ENCODE measurements at regions not wholly inside any gene's neighbourhood (a gene's known extent, or its start where the extent isn't known, plus 50 kb on each side); places are given as distances from the start of the nearest gene placed in this dataset.
A peak's percentile ranks its signal among the peaks of the same experiment; 100 is the strongest.

DNA sequence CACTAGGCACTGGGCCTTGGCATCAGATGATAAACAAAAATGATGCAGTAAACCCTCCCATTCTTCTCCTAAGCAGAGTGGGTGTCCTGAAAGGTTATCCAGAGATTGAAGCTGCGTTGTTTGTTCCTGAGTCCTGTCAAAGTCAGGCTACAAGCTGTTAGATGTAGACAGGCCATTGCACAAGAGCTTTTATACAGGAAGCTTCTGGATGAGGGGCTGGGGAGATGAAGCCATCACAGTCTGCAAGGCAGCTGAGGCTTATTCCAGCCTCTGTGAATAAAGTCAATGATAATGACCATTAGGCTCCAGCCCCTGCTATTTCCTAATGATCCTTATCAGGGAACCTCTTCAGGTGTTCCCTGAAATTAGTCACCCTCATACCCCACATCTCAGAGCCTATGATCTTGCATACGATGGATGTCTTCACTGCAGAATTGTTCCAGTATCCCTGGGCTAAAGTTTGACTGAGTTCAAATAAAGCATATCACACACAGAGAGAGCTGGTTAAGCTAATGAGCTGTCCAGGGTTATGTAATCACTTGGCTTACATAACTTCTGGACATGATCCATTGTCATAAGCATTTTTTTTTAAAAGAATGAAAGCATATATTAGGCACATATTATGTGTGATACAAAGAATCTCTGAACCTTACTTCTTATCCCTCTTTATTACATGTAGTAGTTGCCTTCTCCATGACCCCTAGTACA is 337.1 kb upstream of the OR4E1 start:
- DNase-seq: no peak
- Histone ChIP-seq H3K27ac (peak overlapping the region; percentile 12 to 62 (median 36)), H3K27me3 (no peaks in the 10 kb centered on the region), H3K4me1 (no peaks in the 10 kb centered on the region), H3K36me3 (no peaks in the 10 kb centered on the region), H3K9me3 (no peaks in the 10 kb centered on the region), H3K4me3 (no peak overlapping the region)
- intact Hi-C loops (cut with DNase I; ENCODE audit: low total_unique reads) (loop anchor here (5.0 kb wide), 1 partner anchor 77 kb away; no protein-coding TSS in a partner anchor), in situ Hi-C loops (cut with MboI; ENCODE audit: low sequenced_read_pairs in 4 of 4) (no loop called here)
- ATAC-seq: peak; percentile 28 to 42
- TF ChIP-seq, protein P1, sequence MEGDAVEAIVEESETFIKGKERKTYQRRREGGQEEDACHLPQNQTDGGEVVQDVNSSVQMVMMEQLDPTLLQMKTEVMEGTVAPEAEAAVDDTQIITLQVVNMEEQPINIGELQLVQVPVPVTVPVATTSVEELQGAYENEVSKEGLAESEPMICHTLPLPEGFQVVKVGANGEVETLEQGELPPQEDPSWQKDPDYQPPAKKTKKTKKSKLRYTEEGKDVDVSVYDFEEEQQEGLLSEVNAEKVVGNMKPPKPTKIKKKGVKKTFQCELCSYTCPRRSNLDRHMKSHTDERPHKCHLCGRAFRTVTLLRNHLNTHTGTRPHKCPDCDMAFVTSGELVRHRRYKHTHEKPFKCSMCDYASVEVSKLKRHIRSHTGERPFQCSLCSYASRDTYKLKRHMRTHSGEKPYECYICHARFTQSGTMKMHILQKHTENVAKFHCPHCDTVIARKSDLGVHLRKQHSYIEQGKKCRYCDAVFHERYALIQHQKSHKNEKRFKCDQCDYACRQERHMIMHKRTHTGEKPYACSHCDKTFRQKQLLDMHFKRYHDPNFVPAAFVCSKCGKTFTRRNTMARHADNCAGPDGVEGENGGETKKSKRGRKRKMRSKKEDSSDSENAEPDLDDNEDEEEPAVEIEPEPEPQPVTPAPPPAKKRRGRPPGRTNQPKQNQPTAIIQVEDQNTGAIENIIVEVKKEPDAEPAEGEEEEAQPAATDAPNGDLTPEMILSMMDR (IDR thresholded peaks at IDR 0.05 in 4 of 5, conservative IDR thresholded peaks at IDR 0.05 in 1 of 5): no peak
- no peak for TF ChIP-seq POLR2A (IDR thresholded peaks at IDR 0.05)

DNA sequence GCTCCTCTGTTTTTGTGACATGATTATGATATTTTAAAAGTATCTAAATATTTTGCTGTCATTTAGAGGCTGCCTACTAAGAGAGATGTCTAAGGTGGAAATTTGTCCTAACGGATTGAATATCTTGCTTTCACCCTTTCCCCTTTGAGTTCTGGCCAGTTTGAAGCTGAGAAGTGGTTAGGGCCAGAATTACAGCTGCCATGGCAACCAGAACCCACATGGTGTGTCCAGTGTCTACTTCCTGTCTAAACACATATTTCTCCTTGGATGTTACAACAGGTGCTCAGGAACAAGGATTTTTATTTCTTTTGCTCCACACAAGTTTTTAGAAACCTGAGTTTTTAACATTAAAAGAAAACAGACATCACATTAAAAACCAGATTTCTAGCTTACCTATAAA is 335.1 kb upstream of the OR4E1 start:
- Histone ChIP-seq H3K4me3 (no peak overlapping the region), H3K4me1 (no peaks in the 10 kb centered on the region), H3K9me3 (no peaks in the 10 kb centered on the region), H3K27me3 (no peaks in the 10 kb centered on the region), H3K36me3 (no peaks in the 10 kb centered on the region), H3K27ac (no peak overlapping the region)
- ATAC-seq (no peak), DNase-seq (no peak)
- TF ChIP-seq POLR2A (IDR thresholded peaks at IDR 0.05): no peak
- TF ChIP-seq, protein P1 (IDR thresholded peaks at IDR 0.05 in 4 of 5, conservative IDR thresholded peaks at IDR 0.05 in 1 of 5): no peak
- in situ Hi-C loops (cut with MboI; ENCODE audit: low sequenced_read_pairs in 4 of 4): no loop called here
- intact Hi-C loops (cut with DNase I; ENCODE audit: low total_unique reads): no loop called here

GRCh38 chr14:22007784-22008412 is 334.3 kb upstream of the OR4E1 start:
- TF ChIP-seq POLR2A (IDR thresholded peaks at IDR 0.05): no peak
- TF ChIP-seq, protein P1 (IDR thresholded peaks at IDR 0.05 in 4 of 5, conservative IDR thresholded peaks at IDR 0.05 in 1 of 5): no peak
- Histone ChIP-seq H3K27me3 (no peaks in the 10 kb centered on the region), H3K27ac (no peak overlapping the region), H3K36me3 (no peaks in the 10 kb centered on the region), H3K9me3 (no peaks in the 10 kb centered on the region), H3K4me3 (no peak overlapping the region), H3K4me1 (no peaks in the 10 kb centered on the region)
- ATAC-seq: no peak
- intact Hi-C loops (cut with DNase I; ENCODE audit: low total_unique reads): no loop called here
- DNase-seq: no peak
- in situ Hi-C loops (cut with MboI; ENCODE audit: low sequenced_read_pairs in 4 of 4): no loop called here

DNA sequence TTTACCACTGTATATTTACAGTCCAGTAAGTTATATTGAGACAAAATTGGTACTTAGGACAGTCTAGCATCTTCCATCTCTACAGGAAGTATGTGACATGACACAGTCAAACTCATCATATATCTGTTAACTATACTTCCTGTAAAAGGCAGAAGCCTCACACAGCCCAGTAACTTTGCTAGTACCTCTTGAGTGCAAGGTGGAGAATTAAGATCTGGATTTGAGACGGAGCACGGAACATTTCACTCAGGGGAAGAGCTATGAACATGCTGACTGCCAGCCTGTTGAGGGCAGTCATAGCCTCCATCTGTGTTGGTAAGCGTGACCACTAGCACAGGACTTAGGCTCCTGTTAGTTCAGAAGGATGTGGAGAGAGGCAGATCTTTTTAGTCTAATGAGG is 333.7 kb upstream of the OR4E1 start:
- H3K9me3 ChIP-seq: no peaks in the 10 kb centered on the region
- H3K4me3 ChIP-seq: no peak overlapping the region
- in situ Hi-C loops (cut with MboI; ENCODE audit: low sequenced_read_pairs in 4 of 4) (no loop called here), intact Hi-C loops (cut with DNase I; ENCODE audit: low total_unique reads) (no loop called here)
- H3K27me3 ChIP-seq: no peaks in the 10 kb centered on the region
- no peak for TF ChIP-seq POLR2A (IDR thresholded peaks at IDR 0.05)
- TF ChIP-seq, protein P1 (IDR thresholded peaks at IDR 0.05 in 4 of 5, conservative IDR thresholded peaks at IDR 0.05 in 1 of 5): no peak
- DNase-seq (no peak), ATAC-seq (no peak)
- no peaks in the 10 kb centered on the region for H3K4me1 ChIP-seq
- H3K27ac ChIP-seq: no peak overlapping the region
- H3K36me3 ChIP-seq: no peaks in the 10 kb centered on the region
